Cerebellar cortex (tissue), 1 donor: ENCODE measurements at regions not wholly inside any gene's neighbourhood (a gene's known extent, or its start where the extent isn't known, plus 50 kb on each side); places are given as distances from the start of the nearest gene placed in this dataset.
"Not testable (repeated sequence)": the region's sequence is repeated elsewhere in the genome, so short reads cannot be mapped to it uniquely, and the experiment has no call there.

Experiments
- DNase-seq: peaks from one replicate; pipeline ENCODE4 v3.0.0-alpha.2; 2015; ENCODE audit warnings: low spot score

GRCh38 chr14:31911160-31911559 is 165.9 kb upstream of the ARHGAP5 start:
- no peak for DNase-seq

DNA sequence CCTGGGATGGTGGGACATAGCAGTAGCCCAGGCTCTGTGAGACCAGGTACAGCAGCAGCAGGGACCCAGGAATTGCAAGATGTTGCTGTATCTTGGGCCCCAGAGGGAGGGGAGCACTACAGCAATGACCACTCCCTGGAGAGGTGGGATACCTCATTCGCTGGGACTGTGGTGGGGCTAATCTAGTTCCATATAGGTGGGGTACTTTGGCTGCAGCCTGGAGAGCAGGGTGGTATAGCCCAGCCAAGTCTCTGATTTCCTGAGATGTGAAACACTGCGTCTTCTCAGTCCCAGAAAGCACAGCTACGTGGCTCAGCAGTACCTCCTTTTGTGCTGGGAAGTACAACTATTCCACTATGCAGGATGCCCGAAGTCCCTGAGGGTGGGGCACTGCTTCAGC is 163.7 kb upstream of the ARHGAP5 start:
- DNase-seq = no peak

DNA sequence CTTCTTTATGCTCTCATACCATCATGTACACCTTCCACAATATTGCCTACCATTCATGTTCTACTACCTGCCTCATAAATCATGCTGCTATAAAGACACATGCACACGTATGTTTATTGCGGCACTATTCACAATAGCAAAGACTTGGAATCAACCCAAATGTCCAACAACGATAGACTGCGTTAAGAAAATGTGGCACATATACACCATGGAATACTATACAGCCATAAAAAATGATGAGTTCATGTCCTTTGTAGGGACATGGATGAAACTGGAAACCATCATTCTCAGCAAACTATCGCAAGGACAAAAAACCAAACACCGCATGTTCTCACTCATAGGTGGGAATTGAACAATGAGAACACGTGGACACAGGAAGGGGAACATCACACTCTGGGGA is 158.8 kb upstream of the ARHGAP5 start:
- DNase-seq = not testable (repeated sequence)

- DNase-seq = no peak
These were observed 157.1 kb upstream of the ARHGAP5 start for GRCh38 chr14:31920001-31920400.

DNA sequence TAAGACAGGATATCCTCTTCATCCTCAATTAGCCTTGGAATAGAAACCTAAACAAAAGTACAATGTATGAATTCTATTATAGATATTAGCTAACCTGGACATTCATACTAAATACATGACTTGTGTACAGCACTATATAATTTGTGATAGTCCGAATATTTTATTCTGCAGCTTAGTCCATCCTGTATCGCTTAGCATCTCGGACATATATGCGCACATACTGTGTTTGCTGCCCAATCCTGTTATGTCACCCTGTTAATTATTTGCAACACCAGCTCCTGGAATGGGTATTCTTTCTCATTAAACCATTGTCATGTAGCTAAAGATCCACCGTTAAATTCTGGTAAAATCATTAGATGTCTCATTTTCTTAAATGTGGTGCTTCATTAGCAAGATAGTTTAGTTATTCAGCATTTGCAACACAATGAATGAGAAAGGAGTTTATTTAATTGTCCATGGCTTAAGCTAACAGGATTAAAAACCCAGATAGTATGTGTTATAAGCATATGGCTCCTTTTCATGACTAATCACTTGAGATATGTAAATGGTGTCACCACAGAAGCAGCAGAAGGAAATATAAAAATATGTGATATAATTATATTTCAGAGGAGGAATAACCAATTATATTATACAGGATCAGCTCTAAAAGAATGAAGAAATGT is 156.0 kb upstream of the ARHGAP5 start:
- DNase-seq = no peak

DNA sequence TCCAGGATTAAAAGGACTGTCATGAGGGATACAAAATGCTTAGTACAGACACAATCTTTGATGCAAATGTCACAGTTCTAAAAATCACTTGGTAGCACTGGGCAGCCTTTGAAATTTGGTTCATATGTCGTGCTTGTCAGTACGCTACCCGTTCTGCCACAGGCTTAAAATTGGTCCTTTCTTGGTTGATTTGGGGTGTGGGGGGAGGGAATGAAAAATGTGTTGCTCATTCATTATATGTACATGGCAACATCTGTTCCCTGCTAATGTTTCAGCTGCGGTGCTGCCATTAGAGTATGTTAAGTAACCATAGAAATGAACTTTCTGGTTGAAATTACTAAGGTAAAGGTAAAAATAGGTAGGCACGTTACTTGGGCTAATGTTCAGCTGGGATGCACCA is 155.4 kb upstream of the ARHGAP5 start:
- no peak for DNase-seq

DNA sequence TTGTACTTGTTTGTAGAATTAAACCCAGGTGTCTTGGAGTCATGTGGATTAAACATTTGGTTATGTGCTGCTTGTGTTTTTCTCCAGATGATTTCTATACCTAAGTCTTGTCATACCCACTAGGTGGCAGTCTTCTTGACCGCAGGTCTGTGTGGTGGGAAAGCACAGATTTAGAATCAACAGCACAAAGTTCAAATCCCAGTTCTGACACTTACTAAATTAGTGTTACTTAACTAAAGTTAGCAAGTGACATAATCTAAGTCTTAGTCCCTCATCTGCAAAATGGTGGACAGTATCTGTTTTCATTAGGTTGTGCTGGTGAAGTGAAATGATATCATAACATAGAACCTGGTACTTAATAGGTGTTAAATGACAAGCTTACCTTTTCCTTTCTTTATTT is 151.0 kb upstream of the ARHGAP5 start:
- DNase-seq = peak; percentile 67

- DNase-seq = no peak
These were observed 150.3 kb upstream of the ARHGAP5 start for GRCh38 chr14:31926652-31927347.

DNA sequence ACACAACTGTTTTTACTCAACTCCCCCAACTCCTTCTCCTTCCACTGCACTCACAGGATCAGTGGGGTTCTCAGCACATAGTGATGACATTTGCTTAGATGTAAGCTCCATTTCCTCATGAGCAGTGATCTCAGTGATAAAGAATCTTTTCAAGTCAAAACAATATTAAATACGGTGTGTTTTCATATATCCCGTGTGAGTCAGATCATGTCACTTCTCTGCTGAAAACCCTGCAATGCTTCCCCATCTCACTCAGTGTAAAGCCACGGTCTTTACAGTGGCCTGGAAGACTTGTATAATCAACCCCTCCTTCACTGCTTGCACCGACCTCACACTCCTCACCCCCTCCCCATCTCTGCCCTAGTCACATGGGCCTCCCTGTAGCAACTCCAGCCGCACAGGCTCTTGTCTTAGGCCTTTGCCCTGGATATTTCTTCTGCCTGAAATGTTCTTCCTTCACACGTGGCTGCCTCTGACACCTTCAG is 149.7 kb upstream of the ARHGAP5 start:
- DNase-seq = no peak

DNA sequence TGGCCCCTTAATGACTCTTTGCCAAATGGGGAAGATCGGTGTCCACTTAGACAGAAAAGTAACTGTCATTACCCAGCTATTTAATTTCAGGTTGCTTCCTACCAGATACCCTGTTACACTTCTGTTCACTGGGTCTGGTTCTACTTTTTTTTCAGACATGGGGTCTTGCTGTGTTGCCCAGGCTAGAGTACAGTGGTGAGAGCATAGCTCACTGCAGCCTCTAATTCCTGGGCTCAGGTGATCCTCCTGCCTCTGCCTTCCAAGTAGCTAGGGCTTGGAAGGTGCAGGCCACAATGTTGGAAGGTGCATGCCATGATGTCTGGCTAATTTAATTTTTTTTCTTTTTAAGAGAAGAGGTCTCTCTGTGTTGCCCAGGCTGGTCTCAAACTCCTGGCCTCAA is 147.0 kb upstream of the ARHGAP5 start:
- no peak for DNase-seq

- DNase-seq = no peak
These were observed 146.4 kb upstream of the ARHGAP5 start for GRCh38 chr14:31930493-31931240.

GRCh38 chr14:31932675-31933074 is 144.4 kb upstream of the ARHGAP5 start:
- DNase-seq = no peak

DNA sequence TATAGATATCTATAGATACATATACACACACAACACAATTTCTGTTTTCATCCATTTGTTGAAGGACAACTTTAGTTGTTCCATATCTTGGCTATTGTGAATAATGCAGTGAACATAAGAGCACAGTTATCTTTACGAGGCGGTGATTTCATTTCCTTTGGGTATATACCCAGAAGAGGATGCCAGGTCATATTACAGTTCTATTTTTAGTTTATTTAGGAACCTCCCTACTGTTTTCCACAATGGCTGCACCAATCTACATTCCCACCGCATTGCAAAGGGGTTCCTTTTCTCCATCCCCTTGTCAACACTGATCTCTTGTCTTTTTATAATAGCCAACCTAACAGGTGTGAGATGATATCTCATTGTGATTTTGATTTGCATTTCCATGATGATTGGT is 143.4 kb upstream of the ARHGAP5 start:
- DNase-seq = no peak

GRCh38 chr14:31934767-31935266 is 142.3 kb upstream of the ARHGAP5 start:
- peak; percentile 38 for DNase-seq

- DNase-seq = no peak
These were observed 141.7 kb upstream of the ARHGAP5 start for GRCh38 chr14:31935391-31935790.

- DNase-seq = no peak
These were observed 141.0 kb upstream of the ARHGAP5 start for GRCh38 chr14:31936115-31936514.

DNA sequence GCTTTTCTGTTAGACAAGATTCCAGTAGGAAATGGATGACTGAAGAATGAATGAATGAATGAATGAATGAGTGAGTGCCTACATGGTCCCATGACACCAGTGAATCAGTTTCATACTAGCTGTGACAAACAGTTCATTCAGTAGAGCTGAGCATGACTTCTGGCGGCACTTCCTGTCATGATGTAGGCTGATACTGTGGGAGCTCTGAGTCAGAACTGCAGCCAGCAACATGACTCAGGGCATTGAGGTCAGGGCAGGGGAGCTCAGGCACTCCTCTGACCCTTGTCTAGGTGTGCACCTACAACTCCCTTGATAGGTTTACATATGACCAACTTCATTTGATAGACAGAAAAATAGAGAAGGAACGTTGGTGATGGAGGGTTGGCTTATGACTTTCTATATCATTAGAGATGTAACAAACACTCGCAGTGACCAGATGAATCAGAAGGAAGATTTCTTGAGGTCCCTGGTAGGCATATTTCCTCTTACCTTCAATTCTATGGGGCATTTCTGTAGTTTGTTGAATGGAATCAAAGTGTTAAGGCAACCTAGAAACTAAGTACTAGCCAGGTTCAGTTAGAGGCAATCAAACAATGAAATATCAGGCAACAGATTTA is 139.3 kb upstream of the ARHGAP5 start:
- DNase-seq = no peak

- DNase-seq = no peak
These were observed 137.2 kb upstream of the ARHGAP5 start for GRCh38 chr14:31939934-31940333.

DNA sequence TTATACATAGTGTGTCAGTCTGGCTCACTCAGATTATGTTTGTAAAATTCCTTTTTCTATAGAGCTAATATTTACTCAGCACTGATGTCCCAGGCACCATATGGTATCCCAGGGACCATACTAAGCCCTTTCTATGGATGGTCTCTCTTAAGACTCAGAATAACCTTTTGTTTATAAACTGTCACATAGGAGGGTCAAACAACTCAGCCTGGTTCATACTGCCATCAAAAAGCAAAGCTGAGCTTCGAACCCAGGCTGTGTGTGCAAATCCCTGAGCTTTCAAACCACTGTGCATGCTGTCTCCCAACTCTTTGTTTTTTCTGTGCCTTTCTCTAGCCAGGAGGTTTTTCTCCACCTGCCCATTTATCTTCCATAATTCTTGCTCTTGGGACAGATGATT is 135.6 kb upstream of the ARHGAP5 start:
- DNase-seq = no peak

DNA sequence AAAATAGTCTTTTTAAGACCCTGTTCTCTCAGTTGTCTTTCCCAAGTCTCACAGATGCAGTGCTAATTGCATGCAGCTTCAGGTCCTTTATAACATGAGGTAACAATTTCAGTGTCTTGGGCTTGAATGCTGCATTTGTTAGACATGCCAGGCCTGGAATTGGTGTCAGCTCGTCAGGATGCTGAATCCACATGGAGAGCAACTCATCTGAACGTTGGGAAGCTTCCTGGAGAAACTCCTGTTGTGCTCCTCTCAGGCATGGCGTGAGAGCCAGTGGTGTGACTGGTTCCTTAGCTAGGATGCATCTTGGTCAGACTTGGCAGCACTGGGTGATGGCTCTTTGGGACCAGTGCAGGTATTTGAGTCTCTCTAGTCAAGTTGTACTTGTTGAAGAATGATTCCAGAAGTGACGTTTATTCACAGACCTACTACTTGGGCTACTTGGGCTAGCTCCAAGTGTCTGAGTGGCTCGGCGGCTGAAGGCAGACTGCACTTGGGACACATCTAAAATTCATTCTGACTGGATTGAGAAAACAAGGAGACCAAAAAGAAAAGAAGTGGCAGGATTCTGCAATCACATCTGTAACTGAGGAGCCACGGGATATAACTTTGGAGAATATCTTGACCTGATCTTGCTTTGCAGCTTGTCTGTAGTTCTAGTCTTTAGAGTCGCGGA is 134.8 kb upstream of the ARHGAP5 start:
- no peak for DNase-seq

GRCh38 chr14:31943217-31943799 is 133.8 kb upstream of the ARHGAP5 start:
- DNase-seq = no peak
